LNCaP clone FGC (cell line): ENCODE measurements at regions not wholly inside any gene's neighbourhood (a gene's known extent, or its start where the extent isn't known, plus 50 kb on each side); places are given as distances from the start of the nearest gene placed in this dataset.

Source experiments
- DNase-seq: peaks from one replicate; pipeline ENCODE4 v3.0.0-alpha.2; 2011; ENCODE audit warnings: low read depth
- H3K4me3 ChIP-seq: 2 replicates; pipeline ENCODE4 v1.5.1; 2011; ENCODE audit warnings: mild to moderate bottlenecking, low read depth, low read length, control low read depth
- TF ChIP-seq, protein P1 (sequence below): IDR thresholded peaks from 2 replicates; pipeline ENCODE4 v1.5.1; 2012; ENCODE audit warnings: mild to moderate bottlenecking; ENCODE audit not compliant: control insufficient read depth, insufficient read depth; ENCODE audit errors: extremely low read depth

DNA sequence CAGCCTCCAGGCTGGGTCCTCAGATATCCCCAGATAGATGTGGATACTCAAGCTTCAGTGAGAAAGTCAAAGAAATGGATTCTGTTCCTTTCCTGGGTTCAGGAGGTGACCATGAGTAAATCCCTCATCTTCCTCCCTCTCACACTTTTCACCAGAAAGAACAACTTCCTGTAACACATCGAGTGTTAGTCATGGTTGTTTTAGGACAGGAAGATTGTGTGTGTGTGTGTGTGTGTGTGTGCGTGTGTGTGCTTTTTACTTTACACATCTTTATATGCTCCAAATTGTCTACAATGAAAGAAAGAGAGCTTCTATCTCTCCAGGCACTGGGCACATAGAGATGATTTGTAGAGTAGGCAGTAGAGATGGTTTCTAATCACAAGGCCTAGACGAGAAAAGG lies 139.9 kb downstream of the TBXT start:
- no peak for DNase-seq
- TF ChIP-seq, protein P1, sequence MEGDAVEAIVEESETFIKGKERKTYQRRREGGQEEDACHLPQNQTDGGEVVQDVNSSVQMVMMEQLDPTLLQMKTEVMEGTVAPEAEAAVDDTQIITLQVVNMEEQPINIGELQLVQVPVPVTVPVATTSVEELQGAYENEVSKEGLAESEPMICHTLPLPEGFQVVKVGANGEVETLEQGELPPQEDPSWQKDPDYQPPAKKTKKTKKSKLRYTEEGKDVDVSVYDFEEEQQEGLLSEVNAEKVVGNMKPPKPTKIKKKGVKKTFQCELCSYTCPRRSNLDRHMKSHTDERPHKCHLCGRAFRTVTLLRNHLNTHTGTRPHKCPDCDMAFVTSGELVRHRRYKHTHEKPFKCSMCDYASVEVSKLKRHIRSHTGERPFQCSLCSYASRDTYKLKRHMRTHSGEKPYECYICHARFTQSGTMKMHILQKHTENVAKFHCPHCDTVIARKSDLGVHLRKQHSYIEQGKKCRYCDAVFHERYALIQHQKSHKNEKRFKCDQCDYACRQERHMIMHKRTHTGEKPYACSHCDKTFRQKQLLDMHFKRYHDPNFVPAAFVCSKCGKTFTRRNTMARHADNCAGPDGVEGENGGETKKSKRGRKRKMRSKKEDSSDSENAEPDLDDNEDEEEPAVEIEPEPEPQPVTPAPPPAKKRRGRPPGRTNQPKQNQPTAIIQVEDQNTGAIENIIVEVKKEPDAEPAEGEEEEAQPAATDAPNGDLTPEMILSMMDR: no peak

DNA sequence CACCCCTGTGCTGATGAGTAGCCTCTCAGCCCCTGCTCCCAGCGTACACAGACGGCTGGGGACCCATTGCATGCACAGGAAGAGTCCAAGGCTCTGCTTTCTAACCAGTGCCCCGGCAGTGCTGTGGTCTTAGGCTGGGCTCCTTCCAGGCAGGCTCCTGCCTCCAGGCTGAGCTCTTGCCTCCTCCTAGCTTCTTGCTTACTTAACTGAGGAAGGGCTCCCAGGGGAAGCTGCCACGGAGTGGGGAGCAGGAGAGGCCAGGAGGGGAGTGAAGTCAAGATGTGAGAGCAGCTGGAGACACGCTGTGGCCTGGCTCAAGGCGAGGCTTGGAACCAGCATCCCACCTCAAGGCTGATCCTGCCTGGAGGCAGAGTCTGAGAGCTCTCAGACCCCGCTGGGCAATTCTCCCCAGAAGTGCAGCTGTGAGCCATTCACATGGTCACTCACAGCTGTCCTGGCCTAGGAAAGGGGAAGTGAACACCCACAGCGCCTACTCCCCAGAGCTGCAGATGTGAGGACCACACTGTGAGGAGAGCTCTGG lies 141.0 kb downstream of the TBXT start:
- TF ChIP-seq, protein P1: no peak
- no peak overlapping the region for H3K4me3 ChIP-seq
- no peak for DNase-seq

More for the DNA sequence above, 139.9 kb downstream of the TBXT start:
- H3K4me3 ChIP-seq: no peak overlapping the region

DNA sequence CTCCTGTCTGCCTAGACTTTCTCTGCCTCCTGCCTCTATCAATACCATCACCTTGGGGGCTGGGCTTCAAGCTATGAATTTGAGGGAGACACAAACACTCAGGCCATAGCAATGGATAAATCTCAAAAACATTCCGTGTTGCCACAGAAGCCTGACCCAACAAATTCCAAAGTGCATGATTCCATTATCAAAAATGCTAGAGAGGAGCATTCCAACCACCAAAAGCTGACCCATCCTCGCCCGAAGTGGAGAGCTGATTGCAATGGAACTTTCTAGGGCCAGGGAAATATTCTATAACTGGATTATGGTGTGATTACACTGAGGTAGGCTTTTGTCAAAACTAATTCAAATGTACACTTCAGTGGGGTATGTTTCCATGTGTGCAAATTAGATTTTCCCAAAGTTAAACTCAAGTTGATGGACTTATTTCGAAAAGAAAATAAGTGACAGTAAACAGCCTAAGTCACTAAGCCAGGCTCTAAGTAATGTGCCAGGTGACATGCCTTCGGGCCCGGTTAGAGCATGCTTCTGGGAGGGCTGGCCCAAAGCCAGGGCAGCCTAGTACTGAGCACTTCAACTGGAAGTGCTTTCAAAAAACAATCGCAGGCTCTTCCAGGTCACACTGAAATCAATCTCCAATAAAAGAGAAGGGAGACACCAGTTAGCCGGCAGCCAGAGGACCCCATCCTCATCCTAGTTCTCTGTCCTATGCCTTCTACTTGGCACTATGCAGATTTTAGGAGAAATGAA lies 142.3 kb downstream of the TBXT start:
- H3K4me3 ChIP-seq: no peak overlapping the region
- DNase-seq: no peak
- TF ChIP-seq, protein P1: no peak

- TF ChIP-seq, protein P1: no peak
- no peak overlapping the region for H3K4me3 ChIP-seq
- no peak for DNase-seq
Observed at GRCh38 chr6:166024252-166024651, 143.4 kb downstream of the TBXT start.

DNA sequence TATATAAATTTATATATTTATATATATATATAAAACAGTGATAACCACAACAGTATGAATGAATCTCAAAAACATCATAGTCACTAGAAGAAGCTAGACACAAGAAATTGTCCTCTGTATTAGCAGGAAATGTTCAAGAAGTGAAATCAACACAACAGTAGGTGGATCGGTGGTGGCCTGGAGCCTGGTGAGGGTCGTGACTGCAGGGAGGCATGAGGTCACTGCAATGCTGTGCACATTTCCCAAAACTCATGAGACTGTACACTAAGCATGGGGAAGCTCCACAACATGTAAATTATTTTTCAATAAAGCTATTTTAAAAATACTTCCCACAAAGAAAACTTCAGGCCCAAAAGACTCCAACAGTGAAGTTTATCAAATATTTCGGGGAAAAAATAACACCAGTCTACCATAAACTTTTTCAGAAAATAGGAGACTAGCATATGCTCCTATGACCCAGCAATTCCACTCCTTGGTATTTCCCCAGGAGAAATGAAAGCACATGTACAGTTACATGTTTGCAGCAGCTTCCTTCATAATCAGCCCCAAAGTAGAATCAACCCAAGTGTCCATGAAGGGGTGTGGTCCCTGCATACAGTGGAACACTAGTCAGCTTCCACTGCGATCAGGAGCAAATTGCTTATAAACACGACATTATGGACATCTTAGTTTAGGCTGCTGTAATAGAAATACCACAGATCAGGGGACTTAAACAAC lies 144.2 kb downstream of the TBXT start:
- DNase-seq: no peak
- TF ChIP-seq, protein P1: no peak
- no peak overlapping the region for H3K4me3 ChIP-seq

DNA sequence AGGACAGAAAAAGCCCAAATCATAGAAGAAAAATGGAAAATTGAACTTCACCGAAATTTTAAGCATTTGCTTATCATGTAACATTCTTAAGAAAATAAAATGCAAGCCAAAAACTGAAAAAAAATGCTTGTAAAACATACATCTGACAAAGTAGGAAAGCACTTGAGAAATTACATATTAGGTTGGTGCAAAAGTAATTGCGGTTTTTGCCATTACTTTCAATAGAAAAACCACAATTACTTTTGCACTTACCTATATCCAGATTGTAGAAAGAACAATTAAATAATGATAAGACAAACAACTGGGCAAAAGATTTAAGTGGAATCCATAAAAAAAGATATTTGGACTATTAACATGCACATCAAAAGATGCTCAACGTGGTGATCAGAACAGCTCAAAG lies 146.2 kb downstream of the TBXT start:
- TF ChIP-seq, protein P1: no peak
- H3K4me3 ChIP-seq: no peak overlapping the region
- no peak for DNase-seq
